SK-MEL-5 (cell line): ENCODE measurements at regions not wholly inside any gene's neighbourhood (a gene's known extent, or its start where the extent isn't known, plus 50 kb on each side); places are given as distances from the start of the nearest gene placed in this dataset.
"Not testable (repeated sequence)": the region's sequence is repeated elsewhere in the genome, so short reads cannot be mapped to it uniquely, and the experiment has no call there.

Source experiments
- DNase-seq: peaks from one replicate; pipeline ENCODE4 v3.0.0-alpha.2; 2016; ENCODE audit warnings: low read depth, low spot score
- in situ Hi-C: cut with HindIII; loops from 2 replicates; pipeline ENCODE4 v1.10.0; 2016; ENCODE audit warnings: low sequenced_read_pairs, high pct_unique_total_duplicates, low pct_unique_long_range_greater_than_20kb

- DNase-seq: no peak
- in situ Hi-C loops: no loop called here
These were observed 552.2 kb downstream of the TFAP2A start for GRCh38 chr6:9862603-9863167.

- in situ Hi-C loops: no loop called here
- no peak for DNase-seq
These were observed 563.1 kb downstream of the TFAP2A start for GRCh38 chr6:9851541-9852380.

- no peak for DNase-seq
- in situ Hi-C loops: no loop called here
These were observed 563.9 kb downstream of the TFAP2A start for GRCh38 chr6:9851006-9851405.

DNA sequence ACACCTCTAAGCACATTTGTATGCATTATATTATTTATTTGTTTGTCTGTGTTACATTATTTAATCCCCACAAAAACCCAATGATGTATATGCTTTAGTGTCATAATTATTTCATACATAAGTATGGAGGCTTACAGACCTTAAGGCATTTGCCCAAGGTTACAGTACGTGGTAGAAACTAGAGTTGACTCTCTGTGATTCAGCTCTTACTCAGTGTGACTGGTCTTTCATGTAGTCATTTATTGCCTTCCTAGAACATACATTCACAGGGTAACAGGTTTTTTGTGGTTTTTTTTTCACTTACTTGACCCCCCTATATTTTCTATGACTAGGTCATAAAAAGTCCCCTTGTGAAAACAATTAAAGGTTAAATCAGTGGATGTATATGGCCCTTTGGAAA, 566.8 kb downstream of the TFAP2A start:
- in situ Hi-C loops: no loop called here
- no peak for DNase-seq

DNA sequence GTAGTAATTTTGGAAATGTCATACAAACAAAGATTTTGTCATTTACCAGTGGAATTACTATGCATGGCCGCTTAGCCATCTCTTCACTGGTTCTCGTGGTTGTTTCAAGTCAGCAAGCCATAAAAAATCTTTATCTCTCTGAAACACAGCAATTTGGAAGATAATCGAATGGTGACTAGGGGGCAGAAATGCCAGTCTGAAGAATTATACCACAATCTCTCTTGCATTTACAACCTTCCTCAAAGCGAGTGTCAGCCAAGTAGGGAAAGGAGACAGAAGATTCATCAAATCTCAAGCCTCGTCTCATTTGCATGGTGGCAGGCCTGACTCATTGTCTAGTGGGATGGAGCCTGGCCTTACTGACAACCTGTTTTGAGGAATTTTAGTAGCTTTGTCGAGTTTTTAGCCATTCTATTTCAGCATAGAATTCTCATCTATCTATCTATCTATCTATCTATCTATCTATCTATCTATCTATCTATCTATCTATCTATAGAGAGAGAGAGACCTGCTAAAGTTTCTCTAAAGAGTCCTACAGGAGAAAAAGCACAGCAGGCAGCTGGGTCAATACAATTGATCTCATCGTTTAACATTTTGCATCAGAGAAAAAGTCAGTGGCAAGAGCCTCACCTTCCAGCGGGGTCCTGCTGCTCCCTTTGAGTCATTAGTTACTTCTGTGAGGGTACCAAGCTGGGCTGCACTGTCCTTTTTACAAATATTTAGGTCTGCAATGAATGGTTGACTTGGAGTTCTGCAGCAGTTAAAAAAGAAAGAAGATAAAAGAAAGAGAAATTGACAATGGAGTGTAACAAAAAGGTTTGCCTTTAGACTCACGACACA, 572.8 kb downstream of the TFAP2A start:
- DNase-seq: no peak
- in situ Hi-C loops: no loop called here

- peak; percentile 95 for DNase-seq
- in situ Hi-C loops: no loop called here
These were observed 580.6 kb downstream of the TFAP2A start for GRCh38 chr6:9834233-9834632.

- in situ Hi-C loops: no loop called here
- no peak for DNase-seq
These were observed 583.1 kb downstream of the TFAP2A start for GRCh38 chr6:9831783-9832182.

GRCh38 chr6:9830808-9831207, 584.1 kb downstream of the TFAP2A start:
- in situ Hi-C loops: no loop called here
- no peak for DNase-seq

DNA sequence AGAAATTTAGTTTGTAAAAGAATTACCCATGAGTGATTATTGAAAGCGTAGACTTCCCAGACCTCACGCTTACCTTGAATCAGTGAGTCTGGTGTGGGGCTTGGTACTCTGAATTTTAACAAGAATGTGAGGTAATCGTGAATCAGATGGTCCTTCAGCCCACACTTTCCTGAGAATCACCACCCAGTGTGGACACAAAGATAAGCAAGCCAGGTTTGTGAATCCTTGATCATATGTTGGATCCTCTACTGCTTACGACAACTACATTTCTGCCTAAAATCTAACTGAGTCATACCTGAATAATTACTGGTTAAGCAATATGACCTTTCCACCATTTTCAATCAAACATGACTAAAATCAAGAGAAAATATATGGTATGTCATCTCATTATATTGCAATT, 589.3 kb downstream of the TFAP2A start:
- DNase-seq: no peak
- in situ Hi-C loops: no loop called here

- in situ Hi-C loops, DNase-seq: not testable (repeated sequence)
These were observed 604.1 kb downstream of the TFAP2A start for GRCh38 chr6:9810727-9811126.

GRCh38 chr6:9810286-9810685, 604.6 kb downstream of the TFAP2A start:
- in situ Hi-C loops: no loop called here
- DNase-seq: no peak

- in situ Hi-C loops: no loop called here
- no peak for DNase-seq
These were observed 608.7 kb downstream of the TFAP2A start for GRCh38 chr6:9806195-9806594.

- no peak for DNase-seq
- in situ Hi-C loops: no loop called here
These were observed 613.6 kb downstream of the TFAP2A start for GRCh38 chr6:9801249-9801754.

DNA sequence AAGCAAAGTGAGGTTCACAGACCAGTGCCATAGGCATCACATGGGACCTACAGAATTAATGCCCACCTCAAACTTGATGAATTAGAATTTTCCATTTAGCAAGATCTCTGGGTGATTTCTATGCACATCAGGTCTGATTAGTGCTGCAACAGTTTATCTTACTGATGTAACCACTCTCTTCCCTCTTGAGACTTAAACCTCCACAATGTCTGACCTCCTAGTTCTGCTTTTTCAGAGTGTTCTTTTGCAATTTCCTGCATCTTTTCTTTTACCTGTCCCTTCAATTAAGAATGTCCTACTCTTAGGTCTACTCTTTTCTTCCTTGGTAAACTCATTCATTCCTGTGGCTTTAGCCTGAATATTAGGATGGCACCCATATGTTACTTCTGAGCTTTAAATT, 615.3 kb downstream of the TFAP2A start:
- in situ Hi-C loops: no loop called here
- DNase-seq: no peak

DNA sequence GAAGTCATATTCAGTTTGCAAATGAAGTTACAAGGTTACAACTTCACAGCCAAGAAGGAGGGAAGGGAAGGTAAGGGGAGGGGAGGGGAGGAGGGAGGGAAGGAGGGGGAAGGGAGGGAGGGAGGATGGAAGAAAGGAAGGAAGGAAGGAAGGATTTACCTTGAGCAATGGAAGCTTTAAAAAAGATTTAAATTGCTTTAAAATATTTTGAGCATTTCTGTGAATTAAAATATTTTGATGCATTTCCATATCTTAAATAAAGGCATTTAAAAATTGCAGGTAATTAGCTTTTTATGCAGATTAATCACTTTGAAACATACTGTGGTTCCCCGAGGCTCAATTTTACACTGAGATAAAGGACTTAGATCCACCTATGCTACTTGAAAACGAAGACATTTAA, 618.0 kb downstream of the TFAP2A start:
- in situ Hi-C loops: no loop called here
- no peak for DNase-seq

DNA sequence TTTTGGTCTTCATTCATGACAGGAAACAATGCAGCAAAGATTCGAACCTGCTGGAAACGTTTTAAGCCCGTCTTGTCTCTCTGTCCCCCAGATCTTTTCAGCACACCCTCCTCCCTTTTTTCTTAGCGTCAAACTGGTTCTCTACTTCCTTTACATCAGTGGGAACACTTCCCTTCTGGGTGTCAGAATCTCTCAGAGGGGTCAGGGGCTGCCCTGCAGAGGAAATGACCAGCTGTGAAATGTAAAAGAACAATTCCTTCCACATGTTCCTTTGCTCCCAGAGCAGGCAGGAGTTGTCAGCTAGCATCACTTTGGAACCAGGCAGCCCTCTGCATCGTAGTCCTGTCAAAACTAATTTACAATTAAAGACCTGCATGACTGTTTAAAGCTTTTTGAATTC, 619.0 kb downstream of the TFAP2A start:
- in situ Hi-C loops: no loop called here
- no peak for DNase-seq

- peak; percentile 14 for DNase-seq
- in situ Hi-C loops: no loop called here
These were observed 625.7 kb downstream of the TFAP2A start for GRCh38 chr6:9789201-9789600.

DNA sequence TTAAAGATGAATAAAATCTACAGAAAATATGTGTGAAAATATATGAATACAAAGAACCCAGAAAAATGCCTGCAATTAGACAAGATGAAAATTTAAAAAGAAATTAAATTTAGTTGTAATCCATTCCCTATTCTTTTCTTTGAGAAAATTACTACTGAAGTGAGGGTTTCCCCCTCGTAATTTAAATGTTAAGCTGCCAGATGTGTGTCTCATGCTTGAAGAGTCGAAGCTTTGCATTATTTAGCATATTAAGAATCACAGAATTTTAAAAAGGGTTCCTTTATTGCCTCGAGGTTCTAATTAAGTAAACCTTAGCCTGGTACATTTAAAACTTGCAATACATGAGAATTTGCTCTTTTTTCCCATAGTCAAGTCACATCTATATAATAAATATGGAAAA, 630.1 kb downstream of the TFAP2A start:
- no peak for DNase-seq
- in situ Hi-C loops: no loop called here
